B cell (primary cell): ENCODE measurements at regions not wholly inside any gene's neighbourhood (a gene's known extent, or its start where the extent isn't known, plus 50 kb on each side); places are given as distances from the start of the nearest gene placed in this dataset.

Experiments
- EZH2 ChIP-seq: IDR thresholded peaks from 2 replicates; pipeline ENCODE4 v1.6.1; 2012; ENCODE audit warnings: borderline replicate concordance, low read depth, mild to moderate bottlenecking, moderate library complexity, low read length; ENCODE audit not compliant: insufficient read depth, poor library complexity, severe bottlenecking
- TF ChIP-seq, protein P1 (sequence below): fragments of 200-600 bp; IDR thresholded peaks from one replicate; pipeline ENCODE4 v1.8.0; 2022; ENCODE audit warnings: antibody characterized with exemption, mild to moderate bottlenecking

DNA sequence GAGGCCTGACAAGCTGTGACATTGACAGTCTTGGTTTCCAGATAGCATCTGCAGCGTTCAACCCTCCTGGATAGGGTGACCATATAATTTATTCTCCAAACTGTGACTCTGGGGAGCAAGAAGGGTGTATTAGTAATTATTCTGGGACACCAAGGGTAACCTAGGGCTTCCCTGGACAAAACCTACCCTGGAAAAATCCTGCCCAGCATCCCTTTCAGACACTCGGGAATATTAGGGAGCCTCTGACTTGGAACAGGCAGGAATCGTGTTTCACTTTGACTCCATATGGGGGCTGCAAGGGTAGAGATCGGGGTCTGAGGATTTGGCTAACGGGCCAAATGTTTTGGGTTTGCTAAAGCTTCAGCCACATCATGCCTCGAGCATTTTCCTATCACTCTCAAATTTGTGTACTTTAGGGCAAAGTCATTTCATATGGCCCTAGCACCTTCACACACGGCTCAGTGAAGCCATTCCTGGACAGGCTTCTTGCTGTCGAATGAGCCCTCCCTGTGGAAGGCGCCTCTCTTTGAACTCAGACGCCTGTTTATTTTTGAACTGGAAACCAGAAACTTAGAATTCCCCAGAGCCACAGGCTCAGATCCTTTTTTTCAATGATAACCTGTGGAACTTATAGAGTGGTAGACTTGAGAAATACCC is 129.9 kb downstream of the DDX1 start:
- TF ChIP-seq, protein P1, sequence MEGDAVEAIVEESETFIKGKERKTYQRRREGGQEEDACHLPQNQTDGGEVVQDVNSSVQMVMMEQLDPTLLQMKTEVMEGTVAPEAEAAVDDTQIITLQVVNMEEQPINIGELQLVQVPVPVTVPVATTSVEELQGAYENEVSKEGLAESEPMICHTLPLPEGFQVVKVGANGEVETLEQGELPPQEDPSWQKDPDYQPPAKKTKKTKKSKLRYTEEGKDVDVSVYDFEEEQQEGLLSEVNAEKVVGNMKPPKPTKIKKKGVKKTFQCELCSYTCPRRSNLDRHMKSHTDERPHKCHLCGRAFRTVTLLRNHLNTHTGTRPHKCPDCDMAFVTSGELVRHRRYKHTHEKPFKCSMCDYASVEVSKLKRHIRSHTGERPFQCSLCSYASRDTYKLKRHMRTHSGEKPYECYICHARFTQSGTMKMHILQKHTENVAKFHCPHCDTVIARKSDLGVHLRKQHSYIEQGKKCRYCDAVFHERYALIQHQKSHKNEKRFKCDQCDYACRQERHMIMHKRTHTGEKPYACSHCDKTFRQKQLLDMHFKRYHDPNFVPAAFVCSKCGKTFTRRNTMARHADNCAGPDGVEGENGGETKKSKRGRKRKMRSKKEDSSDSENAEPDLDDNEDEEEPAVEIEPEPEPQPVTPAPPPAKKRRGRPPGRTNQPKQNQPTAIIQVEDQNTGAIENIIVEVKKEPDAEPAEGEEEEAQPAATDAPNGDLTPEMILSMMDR = no peak
- no peak for TF ChIP-seq EZH2
